ENCODE measurements at regions not wholly inside any gene's neighbourhood (a gene's known extent, or its start where the extent isn't known, plus 50 kb on each side); places are given as distances from the start of the nearest gene placed in this dataset.
"Not testable (repeated sequence)": the region's sequence is repeated elsewhere in the genome, so short reads cannot be mapped to it uniquely, and the experiment has no call there.

DNA sequence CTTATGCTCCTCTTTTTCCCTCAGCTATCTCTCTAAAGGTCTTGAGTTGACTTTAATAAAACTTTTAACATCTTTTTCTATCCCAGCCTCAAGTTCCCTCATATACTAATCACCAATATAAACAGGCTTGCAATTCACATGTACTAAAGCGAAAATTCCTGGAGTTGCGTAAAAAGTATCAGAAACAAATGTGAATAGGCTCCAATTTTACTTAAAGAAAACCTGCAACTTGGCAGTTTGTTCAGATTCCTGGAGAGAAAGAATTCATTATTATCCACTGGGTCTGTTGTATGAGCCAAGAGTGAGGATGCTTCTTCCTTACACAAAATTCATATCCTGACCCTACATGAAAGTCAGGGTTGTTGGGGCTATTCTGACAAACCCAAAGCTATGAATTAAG is 384.2 kb downstream of the DTWD2 start:
- no peak for DNase-seq (ENCODE audit: low spot score)

- DNase-seq (ENCODE audit: low spot score): no peak
Measured at GRCh38 chr5:118603278-118603677, 385.1 kb downstream of the DTWD2 start.

- no peak for DNase-seq (ENCODE audit: low spot score)
Measured at GRCh38 chr5:118598311-118598710, 390.0 kb downstream of the DTWD2 start.

GRCh38 chr5:118597543-118597942 is 390.8 kb downstream of the DTWD2 start:
- DNase-seq (ENCODE audit: low spot score): no peak

GRCh38 chr5:118596255-118596654 is 392.1 kb downstream of the DTWD2 start:
- DNase-seq (ENCODE audit: low spot score): no peak

DNA sequence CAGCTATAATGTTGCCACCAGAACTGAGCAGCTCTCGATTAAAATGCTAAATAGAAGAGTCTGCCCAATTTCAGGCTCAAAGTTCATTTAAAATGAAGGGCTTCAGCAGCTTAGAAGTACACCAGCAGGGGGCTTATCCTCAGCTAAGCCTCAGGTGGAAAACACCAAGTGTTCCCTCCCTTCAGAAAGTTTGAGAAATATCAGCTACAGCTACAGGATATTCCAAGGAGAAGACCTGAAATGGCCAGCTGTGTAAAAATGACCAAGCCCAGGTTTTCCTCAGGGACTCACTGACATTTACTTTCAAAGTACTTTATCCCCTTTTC is 395.4 kb downstream of the DTWD2 start:
- no peak for DNase-seq (ENCODE audit: low spot score)

DNA sequence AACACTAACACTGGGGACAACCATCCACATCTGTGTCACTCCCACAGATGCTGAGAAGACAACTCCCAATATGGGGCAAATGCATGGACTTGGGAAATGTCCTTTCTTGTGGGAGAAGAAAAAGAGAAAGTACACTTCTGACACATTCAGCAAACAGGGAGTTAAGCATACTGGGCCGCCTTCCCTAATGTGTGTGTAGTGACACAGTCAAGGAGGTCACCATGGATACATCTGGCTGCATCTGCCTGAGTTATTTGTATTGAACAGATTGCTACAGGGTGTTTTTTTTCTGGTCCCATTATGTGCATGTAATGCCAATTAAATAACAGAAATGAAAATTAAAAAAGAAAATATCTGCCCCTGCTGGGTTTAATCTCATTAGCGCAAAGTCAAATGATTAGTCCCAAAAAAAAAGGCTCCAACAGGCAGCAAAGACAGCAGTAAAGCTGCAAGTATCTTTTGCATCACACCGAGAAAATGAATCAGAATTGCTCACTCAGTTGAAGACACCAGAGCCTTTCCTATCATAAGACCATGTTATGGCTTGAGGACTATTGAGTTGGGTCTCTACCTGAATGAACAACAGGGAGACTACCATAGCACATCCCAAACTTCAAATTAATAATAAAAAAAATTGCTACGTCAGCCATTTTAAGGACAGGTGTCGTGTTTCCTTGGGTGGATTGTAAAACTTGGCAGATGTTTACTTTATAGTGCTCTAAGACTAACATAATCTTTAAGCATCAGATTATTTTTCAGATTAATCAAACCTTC is 395.9 kb downstream of the DTWD2 start:
- no peak for DNase-seq (ENCODE audit: low spot score)

GRCh38 chr5:118590806-118591205 is 397.5 kb downstream of the DTWD2 start:
- DNase-seq (ENCODE audit: low spot score): no peak

DNA sequence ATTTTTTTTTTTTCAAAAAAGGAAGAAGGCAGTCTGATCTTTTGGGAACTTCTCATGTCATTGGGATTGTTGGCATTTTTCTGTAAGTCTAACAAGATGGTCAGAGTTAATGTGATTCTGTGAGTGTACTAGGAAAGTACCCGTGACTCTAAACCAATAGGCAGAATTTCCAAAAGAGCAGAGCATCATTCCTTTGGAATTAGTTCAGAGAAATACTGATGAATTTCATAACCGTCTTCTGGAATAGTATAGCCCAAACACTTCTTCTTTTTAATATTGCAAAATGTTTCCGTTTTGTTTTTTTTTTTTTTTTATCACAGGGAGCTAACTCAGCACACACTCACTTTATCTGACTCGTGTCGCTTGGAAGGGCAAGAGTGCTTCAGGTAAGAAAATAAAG is 407.4 kb downstream of the DTWD2 start:
- no peak for DNase-seq (ENCODE audit: low spot score)

GRCh38 chr5:118578093-118578492 is 410.3 kb downstream of the DTWD2 start:
- no peak for DNase-seq (ENCODE audit: low spot score)

DNA sequence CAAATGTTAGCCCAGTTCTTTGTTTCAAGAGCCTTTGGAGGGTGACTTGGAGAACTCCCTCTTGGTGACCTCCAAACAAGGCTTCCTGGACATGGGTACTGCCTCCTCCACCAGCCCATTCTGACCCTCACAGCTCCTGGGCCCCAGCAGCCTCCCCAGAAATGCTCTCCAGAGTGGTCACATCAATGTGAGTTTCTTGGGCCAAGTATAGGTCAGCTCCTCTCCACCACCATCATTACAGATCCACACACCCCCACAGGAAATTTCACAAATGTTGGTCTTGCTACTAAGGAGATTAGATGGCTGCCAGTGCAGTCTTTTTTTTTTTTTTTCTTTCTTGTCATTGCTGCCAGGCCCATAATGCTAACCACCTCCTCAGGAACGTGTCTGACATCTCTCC is 410.7 kb downstream of the DTWD2 start:
- DNase-seq (ENCODE audit: low spot score): no peak

DNA sequence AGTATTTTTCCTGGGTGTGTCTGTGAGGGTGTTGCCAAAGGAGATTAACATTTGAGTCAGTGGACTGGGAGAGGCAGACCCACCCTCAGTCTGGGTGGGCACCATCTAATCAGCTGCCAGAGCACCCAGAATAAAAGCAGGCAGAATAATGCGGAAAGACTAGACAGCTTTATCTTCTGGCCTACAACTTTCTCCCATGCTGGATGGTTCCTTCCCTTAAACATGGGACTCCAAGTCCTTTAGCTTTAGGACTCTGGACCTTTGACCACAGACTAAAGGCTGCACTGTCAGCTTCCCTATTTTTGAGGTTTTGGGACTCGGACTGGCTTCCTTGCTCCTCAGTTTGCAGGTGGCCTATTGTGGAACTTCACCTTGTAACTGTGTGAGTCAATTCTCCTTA is 418.1 kb downstream of the DTWD2 start:
- DNase-seq (ENCODE audit: low spot score): not testable (repeated sequence)

DNA sequence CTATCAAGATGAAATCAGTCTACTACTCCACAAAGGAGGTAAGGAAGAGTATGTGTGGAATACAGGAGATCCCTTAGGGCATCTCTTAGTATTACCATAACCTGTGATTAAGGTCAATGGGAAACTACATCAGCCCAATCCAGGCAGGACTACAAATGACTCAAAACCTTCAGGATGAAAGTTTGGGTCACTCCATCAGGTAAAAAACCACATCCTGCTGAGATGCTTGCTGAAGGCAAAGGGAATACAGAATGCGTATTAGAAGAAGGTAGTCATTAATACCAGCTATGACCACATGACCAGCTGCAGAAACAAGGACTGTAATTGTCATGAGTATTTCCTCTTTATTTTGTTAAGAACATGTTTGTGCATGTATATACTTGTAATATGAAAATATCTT is 418.8 kb downstream of the DTWD2 start:
- DNase-seq (ENCODE audit: low spot score): not testable (repeated sequence)

GRCh38 chr5:118565335-118565971 is 422.9 kb downstream of the DTWD2 start:
- DNase-seq (ENCODE audit: low spot score): no peak

DNA sequence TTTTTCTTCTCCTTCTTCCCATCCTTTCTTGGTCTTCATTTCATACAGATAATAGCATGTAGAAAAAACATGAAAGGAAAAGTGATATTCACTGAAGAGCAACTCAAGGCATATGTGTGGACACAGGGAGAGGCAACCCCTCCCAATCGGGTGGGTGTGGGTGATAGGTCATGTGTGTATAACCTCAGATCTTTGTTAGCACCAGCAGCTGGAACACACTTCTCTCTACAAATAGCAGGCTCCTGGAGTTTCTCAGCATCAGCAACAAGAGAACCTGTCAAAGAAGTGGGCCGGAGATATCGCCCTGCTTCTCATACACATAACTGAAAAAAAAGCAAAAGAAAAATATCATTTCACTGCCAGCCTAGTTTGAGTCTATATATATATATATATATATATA is 426.4 kb downstream of the DTWD2 start:
- DNase-seq (ENCODE audit: low spot score): no peak

DNA sequence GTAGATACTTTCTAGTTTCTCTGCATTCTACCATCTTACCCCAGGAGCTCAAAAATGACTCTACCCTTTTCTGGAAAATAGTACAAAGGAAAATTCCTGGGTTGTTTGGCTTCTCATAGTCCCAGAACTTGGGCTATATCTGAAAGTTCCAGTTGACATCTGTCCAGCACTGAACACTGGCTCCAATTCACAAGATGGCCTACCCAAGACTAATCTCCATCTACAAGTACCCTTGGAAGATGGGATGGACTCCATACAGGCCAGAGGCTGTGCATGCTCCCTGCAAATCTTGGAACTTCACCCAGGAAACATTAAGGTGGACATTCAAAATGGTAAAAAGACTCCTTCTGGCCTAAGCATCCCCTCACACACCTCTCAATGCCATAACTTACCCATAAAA is 427.1 kb downstream of the DTWD2 start:
- no peak for DNase-seq (ENCODE audit: low spot score)

- DNase-seq (ENCODE audit: low spot score): no peak
Measured at GRCh38 chr5:118558871-118559270, 429.5 kb downstream of the DTWD2 start.

DNA sequence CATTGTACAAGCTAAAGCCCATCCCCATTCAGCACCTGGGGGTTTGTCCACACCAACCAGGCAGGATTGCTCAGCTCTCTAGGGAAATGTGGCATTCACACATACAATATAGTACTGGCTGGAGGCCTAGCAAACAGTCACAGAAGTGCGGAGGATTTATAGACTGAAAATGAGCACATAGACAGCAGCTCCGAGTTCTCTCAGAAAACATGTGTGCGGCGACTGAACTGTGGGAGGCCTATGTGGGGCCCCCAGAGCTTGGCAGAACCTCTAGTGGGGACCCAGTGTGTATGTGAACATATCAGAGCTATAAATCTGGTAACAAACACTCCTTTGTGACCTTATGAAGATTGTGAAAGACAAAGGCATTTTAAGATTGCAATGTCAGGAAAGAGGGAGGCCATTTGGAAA is 431.1 kb downstream of the DTWD2 start:
- no peak for DNase-seq (ENCODE audit: low spot score)

- DNase-seq (ENCODE audit: low spot score): no peak
Measured at GRCh38 chr5:118556792-118557191, 431.6 kb downstream of the DTWD2 start.

DNA sequence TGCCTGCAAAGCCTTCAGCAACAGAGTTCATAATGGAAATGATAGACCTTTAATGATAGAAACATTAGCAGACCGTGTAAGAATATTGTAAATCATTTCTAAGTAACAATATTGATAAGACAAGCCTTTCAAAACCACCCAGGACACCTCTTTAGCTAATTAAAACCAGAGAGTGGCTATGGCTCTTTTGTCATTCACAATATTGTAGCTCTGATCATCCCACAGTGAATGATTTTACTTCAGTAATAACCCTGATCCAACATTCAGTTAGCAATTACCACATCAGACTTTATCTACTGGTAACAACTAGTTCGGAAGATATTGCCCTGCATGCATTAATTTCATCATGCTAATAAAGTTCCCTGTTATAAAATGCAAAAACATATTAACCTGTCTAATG is 432.6 kb downstream of the DTWD2 start:
- DNase-seq (ENCODE audit: low spot score): no peak

DNA sequence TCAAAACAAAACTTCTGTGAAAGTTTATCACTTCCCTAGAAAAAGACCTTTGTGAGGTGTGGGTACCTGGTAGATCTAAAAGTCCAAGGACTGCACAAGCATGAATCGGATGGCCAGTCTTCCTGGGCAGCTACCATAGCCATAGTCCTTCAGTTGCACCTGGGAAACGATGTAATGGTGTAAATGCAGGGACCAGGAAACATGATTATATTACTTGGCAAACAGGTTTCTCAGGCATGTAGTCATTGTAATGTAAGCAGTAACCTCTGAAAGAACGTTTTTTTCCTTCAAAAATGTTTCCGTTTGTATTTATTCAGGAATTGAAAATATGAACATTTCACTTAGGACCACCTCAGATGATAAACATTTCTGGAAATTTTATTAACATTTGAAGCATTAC is 433.4 kb downstream of the DTWD2 start:
- no peak for DNase-seq (ENCODE audit: low spot score)

DNA sequence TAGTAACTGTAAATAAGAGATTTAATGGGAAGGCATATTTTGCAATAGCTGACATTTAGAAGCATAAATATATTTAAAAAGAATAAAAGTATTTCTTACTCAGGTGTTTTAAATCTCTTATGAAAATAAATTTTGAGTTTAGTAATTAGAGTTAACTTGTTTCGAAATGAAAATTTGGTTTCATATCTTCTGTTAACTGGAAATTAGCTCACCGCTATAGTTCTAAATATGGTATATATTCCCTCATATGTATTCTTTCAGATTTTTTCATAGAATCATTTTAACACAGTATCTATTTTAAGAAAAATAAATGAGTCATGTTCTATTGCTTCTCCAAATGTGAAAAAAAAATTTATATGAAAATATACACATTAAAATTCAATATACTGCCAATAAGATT is 434.1 kb downstream of the DTWD2 start:
- no peak for DNase-seq (ENCODE audit: low spot score)

DNA sequence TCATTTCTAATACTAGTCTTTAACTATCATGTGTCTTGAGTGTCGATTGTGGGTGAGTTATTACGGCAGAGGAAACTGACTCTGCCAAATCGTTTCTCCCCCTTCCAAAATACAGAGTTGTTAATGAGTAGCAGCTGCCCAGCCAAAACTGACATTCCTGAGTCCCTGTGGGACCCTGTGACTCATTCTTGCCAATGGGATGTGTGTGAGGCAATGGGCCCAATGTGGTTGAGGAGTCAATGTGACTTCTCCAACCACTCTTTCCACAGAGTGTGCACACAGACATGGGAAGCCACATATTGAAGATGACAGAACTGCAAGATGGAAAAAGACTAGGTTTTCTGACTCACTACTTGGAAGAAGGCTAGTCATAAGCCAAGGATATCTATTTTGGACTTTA is 434.7 kb downstream of the DTWD2 start:
- no peak for DNase-seq (ENCODE audit: low spot score)

GRCh38 chr5:118552731-118553360 is 435.5 kb downstream of the DTWD2 start:
- no peak for DNase-seq (ENCODE audit: low spot score)
